ENCODE measurements at regions not wholly inside any gene's neighbourhood (a gene's known extent, or its start where the extent isn't known, plus 50 kb on each side); places are given as distances from the start of the nearest gene placed in this dataset.

DNA sequence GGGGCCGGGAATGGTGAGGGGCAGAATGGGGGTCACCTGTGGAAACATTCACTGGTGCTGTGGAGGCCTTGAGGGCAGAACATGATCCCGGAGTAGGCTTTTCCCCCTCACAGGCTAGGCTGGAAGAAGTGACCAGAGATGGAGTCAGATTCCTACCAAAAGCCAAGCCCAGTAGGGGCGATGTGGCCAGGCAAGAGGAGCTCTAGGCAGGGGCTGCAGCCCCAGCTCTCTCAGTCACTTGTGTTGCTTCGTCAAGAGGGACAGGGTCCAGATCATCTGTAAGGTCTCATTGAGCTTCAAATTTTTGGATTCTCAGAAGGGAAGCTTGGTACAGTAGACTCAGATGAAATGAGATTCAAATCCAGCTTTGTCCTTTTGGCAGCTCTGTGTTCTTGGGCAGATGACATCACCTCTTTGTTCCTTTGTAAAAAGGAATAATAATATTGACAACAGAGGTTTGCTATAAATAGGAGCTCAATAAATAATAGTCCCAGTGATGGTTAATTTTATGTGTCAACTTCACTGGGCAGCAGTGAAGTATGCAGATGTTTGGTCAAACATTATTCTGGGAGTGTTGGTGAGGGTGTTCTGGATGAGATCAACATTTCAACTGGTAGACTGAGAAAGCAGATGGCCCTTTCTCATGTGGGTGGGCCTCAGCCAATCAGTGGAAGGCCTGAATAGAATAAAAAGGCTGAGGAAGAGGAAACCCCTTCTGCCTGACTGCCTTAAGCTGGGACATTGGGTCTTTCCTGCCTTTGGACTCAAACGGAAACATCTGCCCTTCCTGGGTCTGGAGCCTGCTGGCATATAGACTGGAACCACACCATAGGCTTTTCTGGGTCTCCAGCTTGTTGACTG is 324.7 kb upstream of the USP24 start:
- H2AFZ ChIP-seq (ENCODE audit: low read length): no peak overlapping the region
- H3K4me1 ChIP-seq (ENCODE audit: insufficient read depth, low read length): peaks cover 36% of the 10 kb centered on the region
- no peaks in the 10 kb centered on the region for H3K36me3 ChIP-seq (ENCODE audit: low read depth, low read length)
- H3K4me2 ChIP-seq (ENCODE audit: low read length): no peak overlapping the region
- H3F3A ChIP-seq (ENCODE audit: low read length, unreplicated experiment): peaks cover 6% of the 10 kb centered on the region
- intact Hi-C loops (cut with micrococcal nuclease): loop anchor here (5.0 kb wide), 1 partner anchor 33 kb away; no protein-coding TSS in a partner anchor
- CTCF ChIA-PET: no interaction called here
- POLR2A ChIA-PET (ENCODE audit: unreplicated experiment): interaction anchor here (0.5 kb wide), 1 partner anchor 803 kb away, joined by 6 read pairs; no protein-coding TSS in a partner anchor
- no peaks in the 10 kb centered on the region for H3K9me2 ChIP-seq (replicated peaks; ENCODE audit: low read length)
- no peaks in the 10 kb centered on the region for H3K27me3 ChIP-seq (ENCODE audit: low read length)
- H4K20me1 ChIP-seq (ENCODE audit: low read length): no peaks in the 10 kb centered on the region
- BruUV-seq (replicated peaks): no TSS peak
- H3K9ac ChIP-seq (ENCODE audit: low read length): no peak overlapping the region
- TF ChIP-seq EZH2 (IDR thresholded peaks at IDR 0.05; ENCODE audit: low read length, unreplicated experiment) (no peak), EZH2phosphoT487 (IDR thresholded peaks at IDR 0.05; ENCODE audit: borderline replicate concordance, low read length) (no peak)
- TF ChIP-seq, protein P1, sequence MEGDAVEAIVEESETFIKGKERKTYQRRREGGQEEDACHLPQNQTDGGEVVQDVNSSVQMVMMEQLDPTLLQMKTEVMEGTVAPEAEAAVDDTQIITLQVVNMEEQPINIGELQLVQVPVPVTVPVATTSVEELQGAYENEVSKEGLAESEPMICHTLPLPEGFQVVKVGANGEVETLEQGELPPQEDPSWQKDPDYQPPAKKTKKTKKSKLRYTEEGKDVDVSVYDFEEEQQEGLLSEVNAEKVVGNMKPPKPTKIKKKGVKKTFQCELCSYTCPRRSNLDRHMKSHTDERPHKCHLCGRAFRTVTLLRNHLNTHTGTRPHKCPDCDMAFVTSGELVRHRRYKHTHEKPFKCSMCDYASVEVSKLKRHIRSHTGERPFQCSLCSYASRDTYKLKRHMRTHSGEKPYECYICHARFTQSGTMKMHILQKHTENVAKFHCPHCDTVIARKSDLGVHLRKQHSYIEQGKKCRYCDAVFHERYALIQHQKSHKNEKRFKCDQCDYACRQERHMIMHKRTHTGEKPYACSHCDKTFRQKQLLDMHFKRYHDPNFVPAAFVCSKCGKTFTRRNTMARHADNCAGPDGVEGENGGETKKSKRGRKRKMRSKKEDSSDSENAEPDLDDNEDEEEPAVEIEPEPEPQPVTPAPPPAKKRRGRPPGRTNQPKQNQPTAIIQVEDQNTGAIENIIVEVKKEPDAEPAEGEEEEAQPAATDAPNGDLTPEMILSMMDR (conservative IDR thresholded peaks at IDR 0.05; ENCODE audit: low read depth, low read length): no peak
- no peak for ATAC-seq
- H3K79me2 ChIP-seq (ENCODE audit: low read length): no peaks in the 10 kb centered on the region
- H3K27ac ChIP-seq (ENCODE audit: low read length): no peak overlapping the region
- no peak for DNase-seq
- no peak overlapping the region for H3K4me3 ChIP-seq (ENCODE audit: low read length)
- no peaks in the 10 kb centered on the region for H3K9me3 ChIP-seq (ENCODE audit: low read length)

DNA sequence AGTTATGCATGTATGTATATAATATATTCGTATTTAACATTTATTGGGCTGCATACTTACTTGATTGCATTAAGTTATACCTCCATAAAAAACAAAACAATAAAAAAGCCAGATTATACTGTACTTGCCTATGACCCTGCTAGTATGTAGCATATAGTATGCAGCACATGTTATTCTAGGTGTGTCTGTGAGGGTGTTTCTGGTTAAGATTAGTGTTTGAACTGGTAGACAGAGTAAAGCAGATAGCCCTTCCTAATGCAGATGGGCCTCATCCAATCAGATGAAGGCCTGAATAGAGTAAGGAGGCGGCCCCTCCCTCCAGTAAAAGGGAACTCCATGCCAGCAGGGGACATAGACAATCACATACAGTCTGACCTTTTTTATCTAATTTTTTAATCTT is 323.3 kb upstream of the USP24 start:
- POLR2A ChIA-PET (ENCODE audit: unreplicated experiment): no interaction called here
- Histone ChIP-seq H3K4me2 (ENCODE audit: low read length) (no peak overlapping the region), H3K4me3 (ENCODE audit: low read length) (no peak overlapping the region), H3K27ac (ENCODE audit: low read length) (no peak overlapping the region), H2AFZ (ENCODE audit: low read length) (no peak overlapping the region), H3K9me3 (ENCODE audit: low read length) (no peaks in the 10 kb centered on the region), H3K9ac (ENCODE audit: low read length) (no peak overlapping the region), H3K79me2 (ENCODE audit: low read length) (no peaks in the 10 kb centered on the region), H3K4me1 (ENCODE audit: insufficient read depth, low read length) (peaks cover 39% of the 10 kb centered on the region), H3K9me2 (replicated peaks; ENCODE audit: low read length) (no peaks in the 10 kb centered on the region), H4K20me1 (ENCODE audit: low read length) (no peaks in the 10 kb centered on the region), H3F3A (ENCODE audit: low read length, unreplicated experiment) (peaks cover 6% of the 10 kb centered on the region), H3K27me3 (ENCODE audit: low read length) (no peaks in the 10 kb centered on the region), H3K36me3 (ENCODE audit: low read depth, low read length) (no peaks in the 10 kb centered on the region)
- ATAC-seq (no peak), DNase-seq (no peak)
- intact Hi-C loops (cut with micrococcal nuclease): no loop called here
- BruUV-seq (replicated peaks): no TSS peak
- TF ChIP-seq EZH2 (IDR thresholded peaks at IDR 0.05; ENCODE audit: low read length, unreplicated experiment) (no peak), EZH2phosphoT487 (IDR thresholded peaks at IDR 0.05; ENCODE audit: borderline replicate concordance, low read length) (no peak)
- TF ChIP-seq, protein P1 (conservative IDR thresholded peaks at IDR 0.05; ENCODE audit: low read depth, low read length): no peak
- CTCF ChIA-PET: no interaction called here

DNA sequence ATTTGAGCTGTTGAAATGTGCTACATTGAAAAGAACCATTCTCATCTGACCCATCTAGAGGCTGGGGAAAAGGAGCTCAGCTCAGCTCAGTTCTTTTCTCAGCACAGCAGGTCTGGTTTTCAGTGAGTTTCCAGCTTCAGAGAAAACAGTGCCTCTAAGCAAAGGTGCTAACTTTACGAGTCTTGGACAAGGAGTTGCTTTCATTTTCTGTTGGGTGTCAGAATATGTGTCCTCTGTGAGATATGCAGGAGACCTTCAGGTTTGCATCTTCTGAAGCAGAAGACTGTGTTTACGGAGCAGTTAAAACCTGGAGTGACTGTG is 321.3 kb upstream of the USP24 start:
- TF ChIP-seq, protein P1 (conservative IDR thresholded peaks at IDR 0.05; ENCODE audit: low read depth, low read length): no peak
- Histone ChIP-seq H3K9me2 (replicated peaks; ENCODE audit: low read length) (no peaks in the 10 kb centered on the region), H3K9me3 (ENCODE audit: low read length) (no peaks in the 10 kb centered on the region), H2AFZ (ENCODE audit: low read length) (no peak overlapping the region), H3K79me2 (ENCODE audit: low read length) (no peaks in the 10 kb centered on the region), H3K4me3 (ENCODE audit: low read length) (no peak overlapping the region), H3K9ac (ENCODE audit: low read length) (no peak overlapping the region), H3K27me3 (ENCODE audit: low read length) (no peaks in the 10 kb centered on the region), H4K20me1 (ENCODE audit: low read length) (no peaks in the 10 kb centered on the region), H3K36me3 (ENCODE audit: low read depth, low read length) (no peaks in the 10 kb centered on the region), H3K4me1 (ENCODE audit: insufficient read depth, low read length) (peaks cover 21% of the 10 kb centered on the region), H3K27ac (ENCODE audit: low read length) (no peak overlapping the region), H3F3A (ENCODE audit: low read length, unreplicated experiment) (no peaks in the 10 kb centered on the region), H3K4me2 (ENCODE audit: low read length) (no peak overlapping the region)
- DNase-seq (no peak), ATAC-seq (no peak)
- intact Hi-C loops (cut with micrococcal nuclease): no loop called here
- no TSS peak for BruUV-seq (replicated peaks)
- ChIA-PET POLR2A (ENCODE audit: unreplicated experiment) (no interaction called here), CTCF (no interaction called here)
